ENCODE measurements at regions not wholly inside any gene's neighbourhood (a gene's known extent, or its start where the extent isn't known, plus 50 kb on each side); places are given as distances from the start of the nearest gene placed in this dataset.
A peak's percentile ranks its signal among the peaks of the same experiment; 100 is the strongest.

- DNase-seq (ENCODE audit: low spot score) = peak; percentile 28
Observed at GRCh38 chr3:68306571-68306970, 625.8 kb downstream of the TAFA4 start.

DNA sequence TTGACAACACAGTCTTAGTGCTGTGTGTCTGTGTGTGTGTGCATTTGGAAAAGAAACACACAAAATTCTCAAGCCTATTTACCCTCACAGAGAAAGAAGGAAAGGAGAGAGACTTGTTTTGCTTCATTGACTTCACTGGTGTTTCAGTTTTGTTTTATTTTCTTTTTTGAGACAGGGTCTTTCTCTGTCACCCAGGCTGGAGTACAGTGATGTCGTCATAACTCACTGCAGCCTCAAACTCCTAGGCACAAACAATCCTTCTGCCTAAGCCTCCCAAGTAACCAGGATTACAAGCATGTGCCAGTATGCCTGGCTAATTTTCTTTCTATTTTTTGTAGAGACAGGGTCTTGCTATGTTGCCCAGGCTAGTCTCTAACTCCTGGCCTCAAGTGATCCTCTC is 636.9 kb downstream of the TAFA4 start:
- no peak for DNase-seq (ENCODE audit: low spot score)

DNA sequence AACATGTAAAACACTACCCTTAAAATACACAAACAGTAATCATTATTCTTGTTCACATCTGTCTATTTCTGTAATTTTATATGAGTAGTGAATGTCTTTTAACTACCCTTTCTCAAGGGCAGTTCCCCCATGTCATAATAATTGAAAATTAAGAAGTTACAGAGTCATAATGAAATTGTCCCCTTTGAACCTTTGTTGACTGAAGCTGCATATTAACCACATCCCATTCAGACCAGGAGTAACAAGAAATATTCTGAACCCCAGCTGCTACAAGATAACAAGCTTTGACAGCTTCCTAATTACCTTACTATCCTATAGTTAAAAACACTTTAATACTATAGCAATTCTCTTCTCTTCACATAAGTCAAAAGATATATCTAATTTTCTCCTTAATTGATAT is 635.9 kb upstream of the SUCLG2 start:
- no peak for DNase-seq (ENCODE audit: low spot score)

DNA sequence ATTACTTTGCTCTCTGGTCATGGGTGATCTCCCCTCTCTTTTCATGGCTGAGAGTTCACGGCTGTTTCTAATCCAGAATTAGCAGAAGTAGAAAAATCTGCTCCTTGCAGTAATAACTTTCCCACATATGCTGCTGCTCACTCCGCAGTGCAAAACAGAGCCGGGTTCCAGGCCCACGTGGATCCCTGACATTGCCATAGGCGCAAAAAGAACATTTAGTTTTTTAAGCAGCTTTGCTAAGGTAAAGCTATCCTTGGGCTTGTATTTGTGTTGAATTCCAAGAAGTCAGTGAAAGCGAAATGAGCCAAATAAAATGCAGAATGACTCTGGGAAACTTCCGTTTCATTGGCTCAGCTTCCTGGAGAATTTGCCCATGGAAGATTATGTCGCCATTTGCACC is 633.7 kb upstream of the SUCLG2 start:
- DNase-seq (ENCODE audit: low spot score) = no peak

DNA sequence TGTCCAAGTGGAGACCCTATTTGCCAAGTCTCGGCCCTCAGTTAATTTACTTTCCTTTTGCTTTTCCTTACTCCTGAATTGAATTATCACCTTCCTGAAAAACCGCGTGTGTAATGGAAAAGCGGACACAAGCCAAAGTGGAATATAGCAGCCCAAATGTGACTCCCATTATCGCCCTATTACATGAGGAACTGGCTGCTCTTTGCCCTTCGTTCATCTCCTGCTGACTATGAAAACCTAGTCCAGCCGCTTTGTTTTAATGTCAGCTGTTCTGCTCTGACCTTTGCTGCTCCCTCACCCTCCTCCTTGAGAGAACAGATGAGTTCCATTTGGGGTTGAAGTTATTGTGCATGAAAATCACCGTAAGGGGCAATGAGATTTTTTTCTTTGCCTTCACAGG is 632.7 kb upstream of the SUCLG2 start:
- DNase-seq (ENCODE audit: low spot score) = no peak

DNA sequence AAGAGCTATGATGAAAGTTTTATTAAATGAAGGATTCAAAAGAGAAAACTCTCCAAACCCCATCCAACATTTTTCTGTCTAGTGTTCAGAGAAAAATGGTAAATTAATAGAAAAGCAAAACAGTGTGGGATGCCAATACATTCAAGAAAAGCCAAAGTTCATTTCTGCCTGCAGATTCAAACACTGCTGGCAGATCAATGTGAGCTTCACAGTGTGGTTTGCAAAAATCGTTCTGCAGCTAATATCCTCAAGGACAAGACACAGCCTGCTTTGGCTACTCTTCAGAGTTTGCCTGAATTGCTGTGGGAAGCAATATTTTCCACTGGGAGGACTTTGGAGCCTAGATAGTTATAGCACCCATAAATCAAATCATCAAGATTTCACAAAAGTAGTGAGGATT is 619.9 kb upstream of the SUCLG2 start:
- DNase-seq (ENCODE audit: low spot score) = no peak

DNA sequence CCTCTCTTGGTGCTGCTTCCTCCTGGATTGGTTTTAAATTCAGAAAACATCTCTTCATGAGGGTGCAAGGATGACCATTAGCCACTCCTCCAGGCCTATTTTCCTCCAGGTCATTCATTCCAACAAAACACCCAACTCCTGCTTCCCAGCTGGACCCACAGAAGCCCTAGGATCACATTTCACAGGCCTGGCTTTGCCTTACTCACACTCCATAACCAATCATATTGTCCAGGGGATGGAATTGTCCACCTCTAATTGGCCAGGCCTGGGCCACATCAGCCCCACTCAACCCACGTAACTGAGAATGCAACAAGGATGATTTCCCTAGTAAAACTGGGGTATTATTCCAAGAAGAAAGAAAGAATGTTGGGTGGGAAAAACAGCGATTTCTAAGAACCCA is 616.7 kb upstream of the SUCLG2 start:
- DNase-seq (ENCODE audit: low spot score) = no peak

GRCh38 chr3:68256635-68257223 is 602.3 kb upstream of the SUCLG2 start:
- peak; percentile 11 for DNase-seq (ENCODE audit: low spot score)

- no peak for DNase-seq (ENCODE audit: low spot score)
Observed at GRCh38 chr3:68249265-68249664, 594.9 kb upstream of the SUCLG2 start.

DNA sequence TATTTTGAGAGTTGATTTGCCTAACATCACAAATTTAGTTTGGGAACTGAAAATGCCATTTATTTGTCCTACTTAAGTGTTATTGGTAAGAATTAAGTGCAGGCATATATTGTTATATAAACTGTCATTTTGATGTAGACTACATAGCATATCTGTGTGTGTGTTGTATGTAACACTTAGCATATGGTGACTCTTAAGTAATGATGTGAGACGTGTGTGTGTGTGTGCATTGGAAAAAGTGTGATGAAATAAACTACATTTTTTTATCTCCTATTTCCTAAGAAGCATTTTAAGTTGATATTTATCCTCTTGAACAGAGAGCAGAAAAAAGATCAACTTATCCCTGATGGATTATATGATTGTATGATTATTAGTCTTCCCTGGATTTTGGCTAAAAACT is 588.2 kb upstream of the SUCLG2 start:
- DNase-seq (ENCODE audit: low spot score) = no peak

DNA sequence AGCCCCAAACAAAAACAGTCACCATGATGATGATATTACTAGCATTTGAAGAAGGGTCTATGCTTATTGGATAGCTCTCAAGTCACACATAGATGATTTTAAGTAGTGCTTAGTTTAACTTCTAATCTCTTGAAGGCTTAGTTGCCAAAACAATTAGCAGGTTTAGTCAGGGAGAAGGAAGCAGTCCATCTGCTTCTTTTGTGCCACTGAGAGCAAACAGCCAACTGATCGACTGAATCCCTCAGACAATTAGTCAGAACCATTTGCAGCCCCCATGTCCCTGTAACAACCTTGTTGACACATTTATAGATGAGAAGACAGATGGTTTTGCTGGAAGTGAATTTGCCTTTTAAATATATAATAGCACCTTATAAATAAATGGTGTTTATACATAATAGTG is 585.1 kb upstream of the SUCLG2 start:
- no peak for DNase-seq (ENCODE audit: low spot score)

GRCh38 chr3:68234076-68234780 is 579.8 kb upstream of the SUCLG2 start:
- no peak for DNase-seq (ENCODE audit: low spot score)

- DNase-seq (ENCODE audit: low spot score) = no peak
Observed at GRCh38 chr3:68228856-68229255, 574.4 kb upstream of the SUCLG2 start.

DNA sequence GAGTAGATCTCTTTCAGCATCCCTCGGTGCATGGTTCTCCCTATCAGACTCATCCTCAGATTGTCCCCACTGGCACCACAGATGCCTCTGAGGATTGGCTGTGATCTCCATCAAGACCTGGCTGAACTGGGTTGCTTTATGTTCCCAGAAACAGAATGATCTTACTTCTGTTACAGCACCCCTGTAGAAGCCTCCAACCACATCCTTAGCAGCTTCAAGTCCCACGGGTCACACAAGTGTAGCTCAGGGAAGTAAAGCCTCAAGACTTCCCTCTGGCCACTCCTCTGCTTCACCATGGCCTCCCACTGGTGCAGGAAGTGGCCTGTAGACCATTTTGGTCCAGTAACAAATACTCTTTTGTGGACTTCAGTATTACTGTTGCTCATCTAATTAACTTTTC is 566.4 kb upstream of the SUCLG2 start:
- DNase-seq (ENCODE audit: low spot score) = no peak

DNA sequence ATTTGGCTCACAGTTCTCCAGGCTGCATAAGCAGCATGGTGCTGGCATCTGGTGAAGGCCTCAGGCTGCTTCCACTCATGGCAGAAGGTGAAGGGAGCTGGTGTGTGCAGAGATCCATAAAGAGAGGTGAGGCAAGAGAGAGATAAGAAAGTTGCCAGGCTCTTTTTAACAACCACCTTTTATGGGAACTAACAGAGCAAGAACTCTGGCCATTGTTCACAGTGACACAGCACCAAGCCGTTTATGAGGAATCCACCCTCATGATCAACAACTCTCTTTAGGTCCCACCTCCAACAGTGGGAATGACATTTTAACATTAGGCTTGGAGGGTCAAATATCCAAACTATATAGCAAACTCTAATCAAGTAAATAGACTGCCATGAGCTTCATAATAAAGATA is 557.2 kb upstream of the SUCLG2 start:
- no peak for DNase-seq (ENCODE audit: low spot score)

DNA sequence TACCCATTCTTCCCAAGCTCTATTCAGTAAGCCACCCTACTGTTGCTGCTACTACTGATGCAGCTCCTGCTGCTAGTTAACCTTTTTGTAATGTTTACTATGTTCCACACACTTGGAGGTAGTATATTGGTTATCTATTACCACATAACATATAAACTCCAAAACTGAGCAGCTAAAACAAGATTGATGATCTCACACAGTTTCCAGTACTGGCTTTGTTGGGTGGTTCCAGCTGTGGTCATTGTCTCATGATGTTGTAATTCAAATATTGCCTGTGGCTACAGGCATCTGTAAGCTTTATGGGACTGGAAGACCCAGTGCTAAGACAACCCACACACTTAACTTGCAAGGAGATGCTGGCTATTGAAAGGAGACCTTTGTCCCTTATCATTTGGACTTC is 556.2 kb upstream of the SUCLG2 start:
- no peak for DNase-seq (ENCODE audit: low spot score)

- DNase-seq (ENCODE audit: low spot score) = no peak
Observed at GRCh38 chr3:68207327-68207726, 552.9 kb upstream of the SUCLG2 start.

- no peak for DNase-seq (ENCODE audit: low spot score)
Observed at GRCh38 chr3:68206524-68207117, 552.2 kb upstream of the SUCLG2 start.

GRCh38 chr3:68186733-68187132 is 532.3 kb upstream of the SUCLG2 start:
- no peak for DNase-seq (ENCODE audit: low spot score)

- no peak for DNase-seq (ENCODE audit: low spot score)
Observed at GRCh38 chr3:68176600-68176999, 522.2 kb upstream of the SUCLG2 start.

- no peak for DNase-seq (ENCODE audit: low spot score)
Observed at GRCh38 chr3:68173012-68173634, 518.7 kb upstream of the SUCLG2 start.

DNA sequence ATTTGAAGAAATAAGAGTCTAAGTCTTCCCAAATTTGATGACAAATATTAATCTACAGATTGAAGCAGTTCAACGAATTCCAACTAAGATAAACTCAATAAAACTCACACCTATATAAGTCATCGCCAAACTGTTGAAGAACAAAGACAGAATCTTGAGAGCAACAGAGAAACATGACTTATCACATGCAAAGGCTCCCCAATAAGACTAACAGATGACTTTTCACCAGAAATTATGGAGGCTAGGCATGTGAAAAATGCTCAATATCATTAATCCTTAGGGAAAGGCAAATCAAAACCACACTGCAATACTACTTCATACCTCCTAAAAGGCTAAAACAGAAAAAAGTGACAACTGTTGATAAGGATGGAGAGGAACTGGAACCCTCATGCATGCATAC is 517.6 kb upstream of the SUCLG2 start:
- DNase-seq (ENCODE audit: low spot score) = no peak

- DNase-seq (ENCODE audit: low spot score) = no peak
Observed at GRCh38 chr3:68163968-68164367, 509.6 kb upstream of the SUCLG2 start.
